Activated T-helper 1 cell treated with anti-CD3 and anti-CD28 coated beads, Interleukin-12 subunit alpha, Interleukin-12 subunit beta, Interleukin-2, Interleukin-4 antibody, amounts not matched to agents 30 ng/mL and 10 ng/mL and 1 ng/mL, durations not matched to agents 14 hours and 24 hours and 36 hours (primary cell): ENCODE measurements at regions not wholly inside any gene's neighbourhood (a gene's known extent, or its start where the extent isn't known, plus 50 kb on each side); places are given as distances from the start of the nearest gene placed in this dataset.

Experiments used
- DNase-seq: peaks from one replicate; pipeline ENCODE4 v3.0.0; 2021; ENCODE audit warnings: low spot score
- H3K27ac Mint-ChIP-seq: one replicate; pipeline ENCODE4 v1.8.0; 2021; ENCODE audit warnings: mild to moderate bottlenecking, mixed read lengths
- H3K27me3 Mint-ChIP-seq: one replicate; pipeline ENCODE4 v1.8.0; 2022; ENCODE audit warnings: mild to moderate bottlenecking, moderate library complexity, mixed read lengths; ENCODE audit not compliant: insufficient read depth
- H3K36me3 Mint-ChIP-seq: one replicate; pipeline ENCODE4 v1.8.0; 2021; ENCODE audit warnings: low read depth, mixed read lengths
- H3K4me1 Mint-ChIP-seq: one replicate; pipeline ENCODE4 v1.8.0; 2021; ENCODE audit warnings: low read depth, mixed read lengths
- H3K4me3 Mint-ChIP-seq: one replicate; pipeline ENCODE4 v1.8.0; 2021; ENCODE audit warnings: mild to moderate bottlenecking, moderate library complexity, mixed read lengths
- H3K9me3 Mint-ChIP-seq: one replicate; pipeline ENCODE4 v1.8.0; 2021; ENCODE audit warnings: mixed read lengths
- intact Hi-C: fragments of 100-400 bp; cut with micrococcal nuclease; formaldehyde crosslinking; loops from one replicate; pipeline ENCODE4 v1.15.1; 2024

DNA sequence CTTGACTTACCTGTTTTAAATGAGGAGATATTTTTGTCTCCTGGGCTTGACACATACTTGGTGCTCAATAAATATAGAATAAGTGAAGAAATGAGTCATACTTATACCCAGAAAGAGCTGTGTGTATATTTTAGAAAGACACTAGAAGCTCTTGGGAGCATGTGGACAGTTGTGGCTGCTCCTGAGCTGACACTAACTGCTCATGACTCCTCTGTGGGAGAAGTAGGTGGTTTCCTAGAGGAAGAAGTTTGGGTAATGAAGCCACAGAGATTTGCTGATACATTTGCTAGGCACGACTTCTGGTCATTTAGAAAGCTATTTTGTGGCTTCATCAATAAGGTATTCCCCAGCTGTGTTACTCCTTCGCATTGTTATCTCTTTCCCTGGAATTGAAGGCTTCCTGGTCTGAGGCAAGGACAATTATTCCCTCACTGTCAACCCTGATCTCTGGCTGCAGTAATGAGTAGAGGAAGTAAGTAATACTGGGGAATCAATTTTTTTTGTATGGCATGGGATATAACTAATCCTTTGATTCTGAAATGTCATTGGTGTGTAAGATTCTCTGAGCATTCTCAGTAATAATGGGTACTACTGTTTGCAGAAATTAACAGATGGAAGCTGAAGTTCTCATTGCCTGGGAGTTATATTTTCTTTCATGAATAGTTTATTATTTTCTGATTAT, 79.6 kb upstream of the DCBLD2 start:
- Mint-ChIP-seq H3K27ac (no peak overlapping the region), H3K4me3 (no peak overlapping the region), H3K9me3 (no peaks in the 10 kb centered on the region), H3K4me1 (no peaks in the 10 kb centered on the region), H3K36me3 (no peaks in the 10 kb centered on the region), H3K27me3 (peaks cover 4% of the 10 kb centered on the region)
- intact Hi-C loops, result no loop called here
- DNase-seq, result no peak

DNA sequence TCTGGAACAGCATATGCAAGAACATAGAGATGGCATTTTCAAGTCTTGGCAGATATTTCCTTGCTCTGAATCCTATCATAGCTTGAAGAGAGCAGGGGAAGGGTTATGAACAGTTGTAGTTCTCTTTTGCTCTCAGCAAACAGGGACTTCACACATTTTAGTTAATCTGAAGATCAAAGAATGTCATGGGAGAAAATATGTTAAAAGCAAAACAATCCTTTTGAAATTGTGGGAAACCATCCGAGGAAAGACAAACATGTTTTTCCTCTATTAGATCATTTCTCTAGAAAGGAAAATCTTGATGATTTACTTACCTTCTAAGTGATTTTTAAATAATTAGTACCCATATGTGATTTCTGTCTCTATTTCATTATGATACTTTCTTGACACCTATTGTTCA, 77.8 kb upstream of the DCBLD2 start:
- no peaks in the 10 kb centered on the region for H3K4me1 Mint-ChIP-seq
- DNase-seq, result no peak
- H3K4me3 Mint-ChIP-seq, result no peak overlapping the region
- H3K36me3 Mint-ChIP-seq, result no peaks in the 10 kb centered on the region
- no peaks in the 10 kb centered on the region for H3K9me3 Mint-ChIP-seq
- intact Hi-C loops, result no loop called here
- H3K27ac Mint-ChIP-seq, result no peak overlapping the region
- H3K27me3 Mint-ChIP-seq, result peaks cover 2% of the 10 kb centered on the region

DNA sequence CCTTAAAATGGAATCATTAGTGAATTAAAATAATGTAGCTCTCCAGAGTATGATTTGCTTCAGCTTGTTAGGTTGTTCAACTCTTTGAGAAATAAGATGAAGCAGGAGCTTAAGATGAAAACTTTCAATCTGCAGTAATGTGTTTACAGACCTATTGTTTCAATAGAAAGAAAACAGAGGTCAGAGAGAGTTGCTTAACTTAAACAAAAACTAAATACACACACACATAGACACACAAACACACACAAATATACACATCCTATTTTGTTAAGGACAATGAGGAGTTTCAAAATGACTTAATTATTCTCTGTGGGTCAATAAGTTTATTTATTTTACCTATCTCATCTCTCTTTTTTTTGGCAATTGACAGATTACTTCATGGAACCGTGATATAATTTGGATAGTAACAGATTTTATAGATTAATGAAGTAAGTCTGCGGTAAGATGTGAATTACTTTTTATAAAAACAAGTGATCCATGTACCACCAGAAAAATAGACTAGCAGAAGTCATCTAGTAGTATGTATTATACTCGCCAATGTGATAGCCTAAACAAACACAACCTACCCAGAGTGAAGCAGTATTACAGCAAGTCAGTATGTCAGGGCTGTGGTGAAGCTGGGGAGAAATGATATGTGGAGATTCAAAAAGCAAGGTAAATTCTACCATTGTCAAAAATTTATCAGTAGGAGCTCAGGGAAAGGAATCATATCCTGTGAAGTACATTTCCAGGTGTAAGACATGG, 76.7 kb upstream of the DCBLD2 start:
- DNase-seq, result no peak
- H3K9me3 Mint-ChIP-seq, result no peaks in the 10 kb centered on the region
- peaks cover 2% of the 10 kb centered on the region for H3K27me3 Mint-ChIP-seq
- no peaks in the 10 kb centered on the region for H3K36me3 Mint-ChIP-seq
- no peaks in the 10 kb centered on the region for H3K4me1 Mint-ChIP-seq
- H3K4me3 Mint-ChIP-seq, result no peak overlapping the region
- intact Hi-C loops, result no loop called here
- no peak overlapping the region for H3K27ac Mint-ChIP-seq

DNA sequence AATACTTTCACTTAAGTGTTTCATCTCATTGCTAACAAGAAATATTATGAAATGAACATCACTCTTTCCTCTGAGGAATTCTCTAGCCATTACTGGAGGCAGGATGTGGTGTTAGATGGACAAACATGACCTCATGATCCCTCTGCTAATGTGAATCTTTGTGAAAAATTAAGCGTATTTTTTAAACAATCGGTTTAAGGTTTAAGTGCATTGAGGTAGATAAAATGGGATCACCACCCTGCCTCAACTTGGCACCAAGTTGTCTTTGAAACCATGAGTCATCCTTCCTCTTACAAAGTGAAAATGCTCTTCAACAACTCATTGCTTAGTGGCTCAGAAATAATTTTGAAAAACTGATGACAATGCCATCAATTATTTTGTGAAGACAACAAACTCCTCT, 76.0 kb upstream of the DCBLD2 start:
- peaks cover 2% of the 10 kb centered on the region for H3K27me3 Mint-ChIP-seq
- H3K4me3 Mint-ChIP-seq, result no peak overlapping the region
- H3K27ac Mint-ChIP-seq, result no peak overlapping the region
- no peaks in the 10 kb centered on the region for H3K9me3 Mint-ChIP-seq
- no peak for DNase-seq
- no peaks in the 10 kb centered on the region for H3K36me3 Mint-ChIP-seq
- intact Hi-C loops, result no loop called here
- H3K4me1 Mint-ChIP-seq, result no peaks in the 10 kb centered on the region

DNA sequence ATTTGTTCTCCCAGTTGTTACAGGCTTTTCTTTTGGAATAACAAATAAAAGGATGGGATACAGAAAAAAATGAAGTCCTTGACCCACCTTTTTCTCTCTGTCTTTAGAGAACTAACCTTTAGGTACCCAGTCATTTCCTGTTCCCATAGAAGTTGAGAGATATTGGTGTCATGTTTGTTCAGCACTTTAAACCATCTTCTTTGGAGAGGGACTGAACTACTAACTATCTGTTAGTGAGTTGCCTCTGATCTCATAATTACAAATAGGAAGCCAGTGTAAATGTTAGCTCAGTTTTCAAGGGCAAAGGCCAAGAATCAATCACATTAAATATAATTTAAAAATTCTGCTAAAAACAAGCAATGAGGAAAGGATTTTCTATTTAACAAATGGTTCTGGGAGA, 72.9 kb upstream of the DCBLD2 start:
- Mint-ChIP-seq H3K27me3 (peaks cover 2% of the 10 kb centered on the region), H3K4me3 (no peak overlapping the region), H3K4me1 (no peaks in the 10 kb centered on the region), H3K9me3 (no peaks in the 10 kb centered on the region), H3K36me3 (no peaks in the 10 kb centered on the region), H3K27ac (no peak overlapping the region)
- intact Hi-C loops, result no loop called here
- no peak for DNase-seq

DNA sequence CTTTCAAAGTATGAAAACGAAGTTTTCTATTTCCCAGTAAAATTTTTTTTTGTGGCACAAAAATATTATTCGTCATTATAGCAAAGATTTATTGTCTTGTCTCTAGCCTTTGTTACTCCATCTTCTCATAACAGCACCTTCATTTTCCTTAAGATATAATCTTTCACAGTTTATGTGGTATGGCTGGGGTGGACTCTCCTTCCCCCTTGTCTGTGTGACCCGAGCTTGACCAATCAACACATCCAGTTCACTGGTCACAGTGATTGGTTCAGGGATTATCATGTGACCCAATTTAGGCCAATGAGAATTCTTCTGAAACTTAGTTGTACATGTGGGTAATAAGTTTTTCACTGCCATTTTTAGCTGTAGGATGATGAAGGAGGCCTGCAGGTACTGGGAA, 71.2 kb upstream of the DCBLD2 start:
- Mint-ChIP-seq H3K27me3 (no peaks in the 10 kb centered on the region), H3K36me3 (no peaks in the 10 kb centered on the region), H3K4me3 (no peak overlapping the region), H3K27ac (no peak overlapping the region), H3K9me3 (no peaks in the 10 kb centered on the region), H3K4me1 (no peaks in the 10 kb centered on the region)
- intact Hi-C loops, result no loop called here
- no peak for DNase-seq

DNA sequence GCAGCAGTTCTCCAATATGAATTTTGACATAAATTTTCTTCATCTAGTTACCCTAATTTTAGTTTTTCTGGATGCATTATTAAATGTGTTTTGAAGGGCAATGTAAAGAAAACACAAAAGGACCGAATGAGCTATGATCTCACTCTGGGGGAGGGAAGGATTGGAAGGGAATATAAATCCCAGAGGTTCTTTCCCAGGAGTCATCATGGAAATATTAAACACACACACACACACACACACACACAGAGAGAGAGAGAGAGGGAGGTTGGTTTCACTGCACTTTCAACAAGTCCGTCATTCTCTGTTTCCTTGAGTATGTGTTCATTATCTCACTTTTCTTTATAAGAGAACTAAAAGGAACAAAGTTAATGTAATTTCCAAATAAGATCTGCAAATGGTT, 70.7 kb upstream of the DCBLD2 start:
- no peak for DNase-seq
- Mint-ChIP-seq H3K4me3 (no peak overlapping the region), H3K27ac (no peak overlapping the region), H3K4me1 (no peaks in the 10 kb centered on the region), H3K9me3 (no peaks in the 10 kb centered on the region), H3K27me3 (no peaks in the 10 kb centered on the region), H3K36me3 (no peaks in the 10 kb centered on the region)
- intact Hi-C loops, result no loop called here

DNA sequence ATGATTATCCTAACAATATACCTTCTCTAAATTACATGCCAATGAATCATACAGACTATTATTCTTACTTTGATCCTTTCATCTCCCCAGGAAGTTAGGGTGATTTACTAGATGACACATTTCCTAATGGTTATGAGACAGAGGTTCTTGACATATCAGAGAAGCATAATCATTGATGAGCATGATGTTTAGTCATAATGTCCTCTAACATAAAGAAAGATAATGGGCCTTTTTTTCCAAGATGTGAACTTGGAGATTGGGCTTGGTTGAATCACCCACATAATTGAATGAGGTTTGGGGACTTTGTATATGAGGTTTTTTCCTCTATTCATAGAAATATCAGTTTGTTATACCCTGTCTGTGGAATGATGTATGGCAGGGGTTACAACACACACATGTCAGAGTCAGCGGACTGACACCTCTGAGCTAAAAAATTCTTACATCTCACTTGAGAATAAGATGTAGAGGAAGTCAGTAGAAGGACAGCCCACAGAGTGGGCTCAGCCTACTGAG, 69.7 kb upstream of the DCBLD2 start:
- Mint-ChIP-seq H3K27ac (no peak overlapping the region), H3K9me3 (no peaks in the 10 kb centered on the region), H3K4me1 (no peaks in the 10 kb centered on the region), H3K27me3 (no peaks in the 10 kb centered on the region), H3K36me3 (no peaks in the 10 kb centered on the region), H3K4me3 (no peak overlapping the region)
- DNase-seq, result no peak
- intact Hi-C loops, result no loop called here

DNA sequence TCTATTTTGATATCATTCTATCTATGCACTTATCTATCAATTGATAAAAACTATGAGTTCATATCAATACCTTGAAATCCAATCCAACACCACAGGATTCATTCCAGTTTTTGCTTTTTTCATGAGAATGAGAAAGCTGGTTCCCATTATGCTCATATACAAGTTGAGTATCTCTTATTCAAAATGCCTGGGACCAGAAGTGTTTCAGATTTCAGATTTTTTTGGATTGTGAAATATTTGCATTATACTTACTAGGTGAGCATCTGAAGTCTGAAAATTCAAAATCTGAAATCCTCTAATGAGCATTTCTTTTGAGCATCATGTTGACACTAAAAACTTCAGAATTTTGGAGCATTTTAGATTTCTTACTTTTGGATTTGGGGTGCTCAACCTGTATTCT, 67.8 kb upstream of the DCBLD2 start:
- no peak overlapping the region for H3K27ac Mint-ChIP-seq
- no peaks in the 10 kb centered on the region for H3K27me3 Mint-ChIP-seq
- no peak overlapping the region for H3K4me3 Mint-ChIP-seq
- DNase-seq, result no peak
- intact Hi-C loops, result no loop called here
- no peaks in the 10 kb centered on the region for H3K9me3 Mint-ChIP-seq
- H3K4me1 Mint-ChIP-seq, result no peaks in the 10 kb centered on the region
- H3K36me3 Mint-ChIP-seq, result no peaks in the 10 kb centered on the region

DNA sequence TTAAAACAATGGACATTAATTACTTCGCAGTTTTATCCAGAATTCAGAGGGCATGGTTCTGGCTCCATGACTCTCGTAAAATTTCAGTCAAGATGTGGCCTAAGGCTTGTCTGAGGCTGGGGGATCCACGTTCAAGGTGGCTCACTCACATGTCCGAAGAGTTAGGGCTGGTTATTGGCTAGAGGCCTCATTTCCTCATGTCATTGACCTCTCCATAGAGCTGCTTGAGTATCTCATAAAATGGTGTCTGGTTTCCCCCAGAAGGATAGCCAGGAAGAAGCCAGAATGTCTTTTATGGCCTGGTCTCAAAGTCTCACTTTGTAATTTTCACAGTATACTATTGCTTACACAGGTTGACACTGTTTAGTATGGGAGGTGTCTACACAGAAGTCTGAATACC, 67.3 kb upstream of the DCBLD2 start:
- Mint-ChIP-seq H3K36me3 (no peaks in the 10 kb centered on the region), H3K27ac (no peak overlapping the region), H3K9me3 (no peaks in the 10 kb centered on the region), H3K27me3 (no peaks in the 10 kb centered on the region), H3K4me3 (no peak overlapping the region), H3K4me1 (no peaks in the 10 kb centered on the region)
- intact Hi-C loops, result no loop called here
- no peak for DNase-seq

DNA sequence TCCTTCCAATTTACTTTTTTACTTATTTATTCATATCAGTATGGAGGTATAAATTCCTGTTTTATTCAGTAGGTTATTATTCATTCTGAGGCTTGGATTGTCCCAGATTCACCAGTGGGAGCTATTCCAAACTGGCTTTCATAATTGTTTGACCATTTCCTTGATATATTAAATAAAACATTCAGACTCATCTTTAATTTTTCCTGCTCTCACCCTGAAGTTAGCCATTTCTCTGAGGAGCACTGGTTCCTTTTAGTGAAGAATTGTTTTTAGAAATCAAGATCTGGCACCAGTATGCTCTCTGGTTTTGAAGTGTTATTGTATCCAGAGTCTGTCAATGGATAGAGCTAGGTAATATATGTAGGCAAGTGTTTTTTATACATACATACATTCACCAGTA, 66.9 kb upstream of the DCBLD2 start:
- no peak overlapping the region for H3K27ac Mint-ChIP-seq
- no peak for DNase-seq
- intact Hi-C loops, result no loop called here
- H3K27me3 Mint-ChIP-seq, result no peaks in the 10 kb centered on the region
- no peaks in the 10 kb centered on the region for H3K36me3 Mint-ChIP-seq
- H3K9me3 Mint-ChIP-seq, result no peaks in the 10 kb centered on the region
- no peaks in the 10 kb centered on the region for H3K4me1 Mint-ChIP-seq
- no peak overlapping the region for H3K4me3 Mint-ChIP-seq

DNA sequence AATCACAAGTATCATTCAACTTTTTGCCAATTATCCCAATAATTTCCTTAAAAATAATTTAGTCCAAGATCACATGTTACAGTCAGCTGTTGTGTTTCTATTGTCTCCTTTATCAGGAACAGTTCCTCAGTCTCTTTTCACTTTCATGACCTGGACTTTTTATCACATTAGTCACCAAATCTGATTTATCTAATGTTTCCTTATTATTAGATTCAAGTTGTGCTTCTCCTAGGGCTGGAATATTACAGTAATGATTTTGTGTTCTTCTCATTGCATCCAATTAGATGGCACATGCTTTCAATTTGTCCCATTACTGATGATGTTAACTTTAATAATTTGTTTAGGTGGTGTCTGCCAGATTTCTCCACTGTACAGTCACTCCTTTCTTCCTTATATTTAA, 66.3 kb upstream of the DCBLD2 start:
- H3K27ac Mint-ChIP-seq, result no peak overlapping the region
- no peaks in the 10 kb centered on the region for H3K4me1 Mint-ChIP-seq
- no peak for DNase-seq
- no peaks in the 10 kb centered on the region for H3K27me3 Mint-ChIP-seq
- intact Hi-C loops, result no loop called here
- H3K9me3 Mint-ChIP-seq, result no peaks in the 10 kb centered on the region
- no peak overlapping the region for H3K4me3 Mint-ChIP-seq
- H3K36me3 Mint-ChIP-seq, result no peaks in the 10 kb centered on the region

DNA sequence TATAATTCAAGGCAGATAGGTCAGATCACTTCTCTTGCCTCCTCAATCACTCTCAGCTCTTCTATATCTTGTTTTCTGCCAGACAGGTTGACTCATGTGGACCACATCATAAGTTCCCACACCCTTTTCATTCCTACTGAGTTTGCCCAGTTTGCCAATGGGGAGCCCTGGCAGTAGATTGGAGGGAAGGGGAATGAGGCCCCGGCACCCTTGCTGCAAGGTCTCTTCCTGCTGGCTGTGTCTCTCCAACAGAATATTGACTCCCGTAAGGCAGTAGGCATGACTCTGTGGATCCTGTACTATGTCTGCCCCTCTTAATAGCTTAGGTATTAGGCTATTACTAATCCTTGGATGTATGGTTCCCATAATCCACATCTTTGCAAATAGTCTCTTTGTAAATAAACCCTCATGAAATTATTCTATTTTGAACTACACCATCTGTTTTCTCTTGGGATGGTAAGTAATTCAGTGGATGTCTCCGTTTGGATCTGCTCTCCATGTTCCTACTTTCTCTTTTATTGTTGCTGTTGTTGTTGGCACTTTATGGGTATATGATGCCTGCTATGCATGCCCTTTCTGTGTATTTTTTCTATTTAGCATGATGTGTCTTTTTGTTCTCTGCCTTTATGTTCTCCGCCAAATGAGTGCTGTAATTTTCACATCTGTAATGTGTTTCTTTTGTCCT, 65.5 kb upstream of the DCBLD2 start:
- H3K27ac Mint-ChIP-seq, result no peak overlapping the region
- H3K9me3 Mint-ChIP-seq, result no peaks in the 10 kb centered on the region
- no peaks in the 10 kb centered on the region for H3K36me3 Mint-ChIP-seq
- DNase-seq, result no peak
- no peak overlapping the region for H3K4me3 Mint-ChIP-seq
- intact Hi-C loops, result no loop called here
- H3K4me1 Mint-ChIP-seq, result no peaks in the 10 kb centered on the region
- H3K27me3 Mint-ChIP-seq, result no peaks in the 10 kb centered on the region
